ENCODE measurements at regions not wholly inside any gene's neighbourhood (a gene's known extent, or its start where the extent isn't known, plus 50 kb on each side); places are given as distances from the start of the nearest gene placed in this dataset.

GRCh38 chr2:109689182-109689930 lies 75.2 kb downstream of the SOWAHC start:
- H3K4me1 Mint-ChIP-seq, result peaks cover 9% of the 10 kb centered on the region; the same call in 2 of the 3 replicates

More at GRCh38 chr2:109689182-109689930, 75.2 kb downstream of the SOWAHC start:
- no peaks in the 10 kb centered on the region for H3K36me3 ChIP-seq (ENCODE audit: insufficient read depth)
- H2AFZ ChIP-seq, result no peak overlapping the region
- no peak for TF ChIP-seq EZH2 (IDR thresholded peaks at IDR 0.05; ENCODE audit: low read depth, unreplicated experiment)
- no peak for TF ChIP-seq CTCF (conservative IDR thresholded peaks at IDR 0.05; ENCODE audit: low read depth in 2 of 2)
- no peak for TF ChIP-seq JUNB (IDR thresholded peaks at IDR 0.05; ENCODE audit: unreplicated experiment)
- no peak for TF ChIP-seq ZNF462 (CRISPR knock-in tag; IDR thresholded peaks at IDR 0.05)
- H3K9me3 Mint-ChIP-seq, result no peaks in the 10 kb centered on the region
- no peak for DNase-seq (ENCODE audit: low spot score)
- H3K27me3 ChIP-seq (ENCODE audit: insufficient read depth), result no peaks in the 10 kb centered on the region
- no peak overlapping the region for H3K4me2 ChIP-seq
- no peak overlapping the region for H3K27ac ChIP-seq (ENCODE audit: low read depth)
- H3K27ac Mint-ChIP-seq, result no peak overlapping the region
- no peaks in the 10 kb centered on the region for H4K20me1 ChIP-seq (replicated peaks; ENCODE audit: insufficient read depth)
- no peak overlapping the region for H3K4me3 ChIP-seq
- no peaks in the 10 kb centered on the region for H3F3A ChIP-seq (replicated peaks; ENCODE audit: low read depth)
- H3K4me1 ChIP-seq (ENCODE audit: insufficient read depth), result no peaks in the 10 kb centered on the region
- no peak overlapping the region for H3K4me3 Mint-ChIP-seq
- peaks cover 11% of the 10 kb centered on the region for H3K27me3 Mint-ChIP-seq (ENCODE audit: insufficient read depth, low read depth, poor library complexity)
- no peaks in the 10 kb centered on the region for H3K36me3 Mint-ChIP-seq (ENCODE audit: low read depth)
- H3K9me2 ChIP-seq (ENCODE audit: insufficient read depth), result no peaks in the 10 kb centered on the region
- ATAC-seq, result no peak
- no peaks in the 10 kb centered on the region for H3K79me2 ChIP-seq (replicated peaks; ENCODE audit: insufficient read depth)
